Tibial artery (tissue), 4 donors: ENCODE measurements at regions not wholly inside any gene's neighbourhood (a gene's known extent, or its start where the extent isn't known, plus 50 kb on each side); places are given as distances from the start of the nearest gene placed in this dataset.

Experiments used
- DNase-seq, 2 donors: peaks; one replicate each; pipeline ENCODE4 v3.0.0-alpha.2; 2019
- H3K27ac ChIP-seq, 2 donors: fragments of 200-600 bp; sonication (generic) in 1 of 2; 1 replicate in 1 of 2; 2 replicates in 1 of 2; pipeline ENCODE4 v1.5.1; 2018 to 2019; ENCODE audit warnings: mild to moderate bottlenecking in 1 of 2
- H3K27me3 ChIP-seq, 2 donors: fragments of 200-600 bp; sonication (generic) in 1 of 2; one replicate each; pipeline versions ENCODE4 v1.5.1 to v1.6.0; 2016 to 2019
- H3K36me3 ChIP-seq, 3 donors: fragments of 200-600 bp; sonication (generic) in 2 of 3; one replicate each; pipeline ENCODE4 v1.5.1; 2016 to 2019; ENCODE audit warnings: mild to moderate bottlenecking in 2 of 3
- H3K4me1 ChIP-seq, 4 donors: fragments of 200-600 bp; sonication (generic) in 2 of 4; 1 replicate in 3 of 4; 2 replicates in 1 of 4; pipeline ENCODE4 v1.5.1; 2016 to 2019
- H3K4me3 ChIP-seq, 2 donors: fragments of 200-600 bp; sonication (generic) in 1 of 2; 1 replicate in 1 of 2; 2 replicates in 1 of 2; pipeline ENCODE4 v1.5.1; 2018 to 2019; ENCODE audit warnings: mild to moderate bottlenecking in 2 of 2
- H3K9me3 ChIP-seq, 3 donors: fragments of 200-600 bp; sonication (generic) in 1 of 3; one replicate each; pipeline ENCODE4 v1.5.1; 2016 to 2019
- intact Hi-C: fragments of 100-400 bp; cut with DNase I; formaldehyde crosslinking; loops from one replicate; pipeline ENCODE4 v1.15.0; 2023; ENCODE audit warnings: low total_unique reads
- TF ChIP-seq, protein P1 (sequence below), 2 experiments: fragments of 200-600 bp in 1 of 2; fragments of 450-650 bp in 1 of 2; IDR thresholded peaks; one replicate each; pipeline ENCODE4 v1.5.1; 2017 to 2019; ENCODE audit warnings: antibody characterized with exemption in 2 of 2, mild to moderate bottlenecking in 1 of 2, moderate library complexity in 1 of 2

DNA sequence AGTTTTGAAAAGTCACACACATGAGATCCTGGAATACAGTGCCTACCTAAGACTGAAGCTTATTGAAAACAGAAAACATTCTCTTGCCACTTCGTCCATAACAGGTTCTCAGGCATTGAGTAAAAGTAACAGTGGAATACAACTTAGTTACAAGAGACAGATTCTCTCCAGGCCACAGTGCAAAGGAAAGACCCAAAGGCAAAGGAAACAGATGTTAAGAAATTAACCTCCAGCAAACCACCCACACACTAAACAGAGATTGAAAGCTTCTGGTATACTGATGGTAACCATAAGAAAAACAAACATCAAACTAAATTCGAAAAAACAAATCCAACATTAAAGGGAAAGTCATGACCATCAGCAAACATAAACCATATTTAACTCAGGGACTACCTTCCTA, 914.7 kb downstream of the SLITRK5 start:
- Histone ChIP-seq H3K4me3 (no peak overlapping the region), H3K27me3 (no peaks in the 10 kb centered on the region), H3K36me3 (no peaks in the 10 kb centered on the region), H3K27ac (no peak overlapping the region), H3K4me1 (no peaks in the 10 kb centered on the region), H3K9me3 (no peaks in the 10 kb centered on the region)
- intact Hi-C loops: no loop called here
- DNase-seq: no peak
- TF ChIP-seq, protein P1, sequence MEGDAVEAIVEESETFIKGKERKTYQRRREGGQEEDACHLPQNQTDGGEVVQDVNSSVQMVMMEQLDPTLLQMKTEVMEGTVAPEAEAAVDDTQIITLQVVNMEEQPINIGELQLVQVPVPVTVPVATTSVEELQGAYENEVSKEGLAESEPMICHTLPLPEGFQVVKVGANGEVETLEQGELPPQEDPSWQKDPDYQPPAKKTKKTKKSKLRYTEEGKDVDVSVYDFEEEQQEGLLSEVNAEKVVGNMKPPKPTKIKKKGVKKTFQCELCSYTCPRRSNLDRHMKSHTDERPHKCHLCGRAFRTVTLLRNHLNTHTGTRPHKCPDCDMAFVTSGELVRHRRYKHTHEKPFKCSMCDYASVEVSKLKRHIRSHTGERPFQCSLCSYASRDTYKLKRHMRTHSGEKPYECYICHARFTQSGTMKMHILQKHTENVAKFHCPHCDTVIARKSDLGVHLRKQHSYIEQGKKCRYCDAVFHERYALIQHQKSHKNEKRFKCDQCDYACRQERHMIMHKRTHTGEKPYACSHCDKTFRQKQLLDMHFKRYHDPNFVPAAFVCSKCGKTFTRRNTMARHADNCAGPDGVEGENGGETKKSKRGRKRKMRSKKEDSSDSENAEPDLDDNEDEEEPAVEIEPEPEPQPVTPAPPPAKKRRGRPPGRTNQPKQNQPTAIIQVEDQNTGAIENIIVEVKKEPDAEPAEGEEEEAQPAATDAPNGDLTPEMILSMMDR (IDR thresholded peaks at IDR 0.05): no peak

DNA sequence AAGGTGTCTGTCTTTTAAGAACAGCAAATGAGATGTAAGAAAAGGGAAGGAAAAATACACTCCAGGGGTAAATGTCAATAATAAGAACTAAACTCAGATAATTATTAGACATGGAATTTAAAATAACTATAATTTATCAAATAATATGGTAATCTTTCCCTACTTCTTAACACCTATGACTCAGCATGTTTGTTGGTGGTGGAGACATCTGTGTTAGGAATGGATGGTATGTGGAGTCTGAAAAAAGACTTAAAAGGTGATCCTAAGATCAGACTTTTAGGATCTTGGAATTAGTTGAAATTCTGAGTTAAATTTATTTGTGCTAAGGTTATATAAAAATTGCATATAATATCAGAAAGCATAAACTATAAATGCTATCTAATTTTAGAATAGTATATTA, 915.1 kb downstream of the SLITRK5 start:
- H3K9me3 ChIP-seq: no peaks in the 10 kb centered on the region
- H3K4me1 ChIP-seq: no peaks in the 10 kb centered on the region
- no peaks in the 10 kb centered on the region for H3K27me3 ChIP-seq
- no peak overlapping the region for H3K27ac ChIP-seq
- H3K36me3 ChIP-seq: no peaks in the 10 kb centered on the region
- H3K4me3 ChIP-seq: no peak overlapping the region
- TF ChIP-seq, protein P1 (IDR thresholded peaks at IDR 0.05): no peak
- no peak for DNase-seq
- intact Hi-C loops: no loop called here

DNA sequence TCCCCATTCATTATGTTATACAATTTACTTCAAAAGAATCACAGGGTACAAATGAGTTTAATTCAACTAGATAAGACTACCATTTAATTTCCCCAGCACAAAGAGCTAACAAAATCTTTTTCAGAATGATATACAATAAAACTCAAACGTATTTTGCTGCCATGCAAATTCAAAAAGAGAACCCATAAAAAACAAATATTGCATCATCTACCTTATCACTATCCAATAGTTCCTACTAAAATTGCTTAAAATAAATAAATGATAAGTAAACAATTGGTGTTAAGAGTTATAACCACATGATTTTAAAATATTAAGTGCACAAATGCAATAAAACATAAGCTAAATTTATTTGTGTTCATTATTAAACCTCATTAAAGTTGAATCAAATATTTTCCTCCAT, 919.4 kb downstream of the SLITRK5 start:
- H3K36me3 ChIP-seq: no peaks in the 10 kb centered on the region
- intact Hi-C loops: no loop called here
- no peak overlapping the region for H3K4me3 ChIP-seq
- TF ChIP-seq, protein P1 (IDR thresholded peaks at IDR 0.05): no peak
- no peaks in the 10 kb centered on the region for H3K4me1 ChIP-seq
- no peak overlapping the region for H3K27ac ChIP-seq
- H3K9me3 ChIP-seq: peaks cover 0 to 12% (median 0%) of the 10 kb centered on the region in 3 donors
- no peaks in the 10 kb centered on the region for H3K27me3 ChIP-seq
- no peak for DNase-seq

DNA sequence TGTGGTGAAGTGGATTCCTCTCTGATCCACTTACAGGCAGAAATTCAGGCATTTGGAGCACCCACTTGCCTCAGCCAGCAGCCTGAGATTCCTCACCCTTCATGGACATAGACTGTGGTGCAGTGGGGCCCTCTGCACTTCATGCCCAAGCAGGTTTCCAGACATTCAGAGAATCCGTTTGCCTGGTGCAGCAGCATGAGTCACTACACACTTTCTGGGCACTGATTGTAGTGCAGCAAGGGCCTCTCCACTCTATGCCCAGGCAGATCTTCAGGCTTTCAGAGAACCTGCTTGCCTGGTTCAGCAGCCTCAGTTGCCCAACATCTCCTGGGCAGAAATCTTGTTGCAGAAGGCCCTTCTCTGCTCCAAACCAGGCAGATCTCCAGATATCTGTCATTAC, 920.9 kb downstream of the SLITRK5 start:
- Histone ChIP-seq H3K36me3 (no peaks in the 10 kb centered on the region), H3K9me3 (peaks cover 0 to 12% (median 0%) of the 10 kb centered on the region in 3 donors), H3K27ac (no peak overlapping the region), H3K4me1 (no peaks in the 10 kb centered on the region), H3K4me3 (no peak overlapping the region), H3K27me3 (no peaks in the 10 kb centered on the region)
- intact Hi-C loops: no loop called here
- DNase-seq: no peak
- TF ChIP-seq, protein P1 (IDR thresholded peaks at IDR 0.05): no peak

GRCh38 chr13:88601949-88602348, 930.8 kb downstream of the SLITRK5 start:
- Histone ChIP-seq H3K27me3 (no peaks in the 10 kb centered on the region), H3K36me3 (no peaks in the 10 kb centered on the region), H3K9me3 (peaks cover 0 to 10% (median 0%) of the 10 kb centered on the region in 3 donors), H3K4me3 (no peak overlapping the region), H3K27ac (no peak overlapping the region), H3K4me1 (no peaks in the 10 kb centered on the region)
- intact Hi-C loops: no loop called here
- DNase-seq: no peak
- TF ChIP-seq, protein P1 (IDR thresholded peaks at IDR 0.05): no peak
